Omental fat pad (tissue), 3 donors: ENCODE measurements at regions not wholly inside any gene's neighbourhood (a gene's known extent, or its start where the extent isn't known, plus 50 kb on each side); places are given as distances from the start of the nearest gene placed in this dataset.

Experiments
- ATAC-seq: fragments of 150-250 bp; one replicate; pipeline ENCODE4 v1.9.1; 2016; ENCODE audit warnings: mild to moderate bottlenecking, moderate library complexity; ENCODE audit not compliant: low FRiP score
- DNase-seq: peaks from one replicate; pipeline ENCODE4 v3.0.0-alpha.2; 2019; ENCODE audit warnings: low spot score
- CTCF ChIP-seq, 3 donors: fragments of 450-650 bp; IDR thresholded peaks; one replicate each; pipeline ENCODE4 v1.5.1; 2016 to 2017; ENCODE audit warnings: antibody characterized with exemption in 3 of 3, mild to moderate bottlenecking in 3 of 3, moderate library complexity in 2 of 3

GRCh38 chr19:29062475-29063435, 150.2 kb downstream of the UQCRFS1 start:
- DNase-seq (no peak), ATAC-seq (no peak)
- no peak for TF ChIP-seq CTCF (IDR thresholded peaks at IDR 0.05)

GRCh38 chr19:29060813-29061364, 152.1 kb downstream of the UQCRFS1 start:
- DNase-seq: no peak
- no peak for ATAC-seq
- no peak for TF ChIP-seq CTCF (IDR thresholded peaks at IDR 0.05)

- DNase-seq (no peak), ATAC-seq (no peak)
- TF ChIP-seq CTCF (IDR thresholded peaks at IDR 0.05): no peak
These were observed 156.4 kb downstream of the UQCRFS1 start for GRCh38 chr19:29056535-29056934.

DNA sequence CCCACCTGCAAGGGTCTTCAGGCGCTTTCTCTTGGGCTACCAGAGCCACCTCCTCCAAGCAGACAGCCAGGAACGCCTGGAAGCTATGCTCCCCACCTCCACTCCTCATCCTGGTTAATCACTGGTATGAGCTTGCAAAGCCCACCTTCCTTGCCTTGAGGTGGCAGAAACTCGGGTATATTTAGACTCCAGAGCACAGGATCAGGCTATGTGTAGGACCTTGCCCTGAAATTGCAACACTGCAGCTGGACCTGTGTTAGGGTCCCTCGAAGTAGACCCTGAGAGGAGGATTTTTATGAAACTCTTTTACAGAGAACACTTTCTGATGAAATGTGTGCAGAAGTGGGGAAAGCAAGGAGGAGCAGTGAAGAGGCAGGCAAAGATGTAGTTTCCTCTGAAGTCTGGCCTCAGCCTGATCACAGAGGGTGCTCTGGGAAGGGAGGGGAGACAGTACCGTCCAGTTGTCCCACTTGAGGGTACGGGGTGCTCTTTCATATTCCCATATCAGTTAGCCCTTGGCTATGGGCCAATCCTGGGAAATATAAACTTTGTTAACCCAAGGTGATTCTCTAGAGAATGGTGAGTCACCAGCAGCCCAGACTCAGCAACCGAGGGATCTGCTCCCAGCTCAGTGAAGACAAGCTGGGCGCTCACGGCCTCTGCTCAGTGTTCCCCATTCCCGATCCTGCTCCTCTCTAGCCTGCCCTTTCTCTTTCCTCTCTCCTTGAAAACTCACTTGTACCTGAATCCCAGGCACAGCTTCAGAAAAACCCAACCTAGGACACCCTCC, 157.9 kb downstream of the UQCRFS1 start:
- no peak for TF ChIP-seq CTCF (IDR thresholded peaks at IDR 0.05)
- no peak for ATAC-seq
- DNase-seq: no peak

DNA sequence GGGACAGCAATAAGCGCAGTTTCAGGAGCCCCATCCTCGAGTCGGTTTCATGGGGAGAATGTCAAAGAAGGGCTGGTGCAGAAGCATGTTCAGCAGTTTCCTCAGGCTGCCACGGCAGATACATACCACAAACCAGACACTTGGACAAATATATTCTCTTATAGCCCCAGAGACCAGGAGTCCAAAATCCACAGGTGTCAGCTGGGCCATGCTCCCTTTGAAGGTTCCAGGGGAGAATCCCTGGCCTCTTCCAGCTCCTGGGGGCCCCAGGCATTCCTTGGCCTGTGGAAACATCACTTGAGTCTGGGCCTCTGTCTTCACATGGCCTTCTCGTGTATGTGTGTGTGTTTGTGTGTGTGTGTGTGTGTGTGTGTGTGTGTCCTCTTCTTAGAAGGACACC, 164.1 kb downstream of the UQCRFS1 start:
- ATAC-seq: no peak
- DNase-seq: no peak
- no peak for TF ChIP-seq CTCF (IDR thresholded peaks at IDR 0.05)

GRCh38 chr19:29045679-29046254, 167.2 kb downstream of the UQCRFS1 start:
- TF ChIP-seq CTCF (IDR thresholded peaks at IDR 0.05): no peak
- ATAC-seq: no peak

More at GRCh38 chr19:29045679-29046254, 167.2 kb downstream of the UQCRFS1 start:
- DNase-seq: no peak
